NB4 (cell line): ENCODE measurements at regions not wholly inside any gene's neighbourhood (a gene's known extent, or its start where the extent isn't known, plus 50 kb on each side); places are given as distances from the start of the nearest gene placed in this dataset.

Source experiments
- CTCF ChIP-seq: IDR thresholded peaks from one replicate; pipeline ENCODE4 v1.5.1; 2012; ENCODE audit warnings: low read depth, low read length
- POLR2A ChIP-seq: IDR thresholded peaks from 2 replicates; pipeline ENCODE4 v1.6.1; 2011; ENCODE audit warnings: mild to moderate bottlenecking; ENCODE audit not compliant: insufficient read length; ENCODE audit errors: extremely low read depth

GRCh38 chr9:115378758-115379157, 260.8 kb upstream of the TNC start:
- no peak for TF ChIP-seq CTCF
- no peak for TF ChIP-seq POLR2A
